Activated naive CD4-positive, alpha-beta T cell treated with anti-CD3 and anti-CD28 coated beads, Interleukin-2, amount 50 U/mL, for 16 hours (primary cell): ENCODE measurements at regions not wholly inside any gene's neighbourhood (a gene's known extent, or its start where the extent isn't known, plus 50 kb on each side); places are given as distances from the start of the nearest gene placed in this dataset.

Experiments used
- DNase-seq: peaks from one replicate; pipeline ENCODE4 v3.0.0-alpha.2; 2020

GRCh38 chr21:27114111-27114510 is 147.2 kb upstream of the ADAMTS5 start:
- DNase-seq = no peak

GRCh38 chr21:27112186-27112585 is 145.3 kb upstream of the ADAMTS5 start:
- no peak for DNase-seq

GRCh38 chr21:27110956-27111355 is 144.1 kb upstream of the ADAMTS5 start:
- DNase-seq = no peak

- no peak for DNase-seq
Observed at GRCh38 chr21:27108701-27109100, 141.8 kb upstream of the ADAMTS5 start.

- DNase-seq = no peak
Observed at GRCh38 chr21:27108228-27108627, 141.3 kb upstream of the ADAMTS5 start.

GRCh38 chr21:27104846-27105431 is 138.1 kb upstream of the ADAMTS5 start:
- DNase-seq = no peak

- DNase-seq = no peak
Observed at GRCh38 chr21:27103768-27104167, 136.9 kb upstream of the ADAMTS5 start.

GRCh38 chr21:27101523-27101922 is 134.6 kb upstream of the ADAMTS5 start:
- DNase-seq = no peak

- DNase-seq = no peak
Observed at GRCh38 chr21:27094184-27094948, 127.5 kb upstream of the ADAMTS5 start.

- DNase-seq = no peak
Observed at GRCh38 chr21:27086630-27087029, 119.7 kb upstream of the ADAMTS5 start.

- DNase-seq = no peak
Observed at GRCh38 chr21:27086186-27086585, 119.3 kb upstream of the ADAMTS5 start.

- DNase-seq = no peak
Observed at GRCh38 chr21:27085387-27085786, 118.5 kb upstream of the ADAMTS5 start.

- no peak for DNase-seq
Observed at GRCh38 chr21:27083144-27083543, 116.3 kb upstream of the ADAMTS5 start.

- DNase-seq = no peak
Observed at GRCh38 chr21:27082431-27083010, 115.6 kb upstream of the ADAMTS5 start.

GRCh38 chr21:27079636-27080240 is 112.8 kb upstream of the ADAMTS5 start:
- DNase-seq = no peak

- DNase-seq = no peak
Observed at GRCh38 chr21:27078915-27079314, 112.0 kb upstream of the ADAMTS5 start.

- DNase-seq = no peak
Observed at GRCh38 chr21:27077501-27077900, 110.6 kb upstream of the ADAMTS5 start.

- DNase-seq = no peak
Observed at GRCh38 chr21:27076025-27076424, 109.1 kb upstream of the ADAMTS5 start.

GRCh38 chr21:27070861-27071670 is 104.2 kb upstream of the ADAMTS5 start:
- no peak for DNase-seq

GRCh38 chr21:27068811-27069210 is 101.9 kb upstream of the ADAMTS5 start:
- DNase-seq = no peak

- no peak for DNase-seq
Observed at GRCh38 chr21:27067226-27067625, 100.3 kb upstream of the ADAMTS5 start.

GRCh38 chr21:27062443-27062842 is 95.6 kb upstream of the ADAMTS5 start:
- DNase-seq = no peak

- no peak for DNase-seq
Observed at GRCh38 chr21:27061770-27062169, 94.9 kb upstream of the ADAMTS5 start.
